ENCODE measurements at regions not wholly inside any gene's neighbourhood (a gene's known extent, or its start where the extent isn't known, plus 50 kb on each side); places are given as distances from the start of the nearest gene placed in this dataset.
A peak's percentile ranks its signal among the peaks of the same experiment; 100 is the strongest.
"Not testable (repeated sequence)": the region's sequence is repeated elsewhere in the genome, so short reads cannot be mapped to it uniquely, and the experiment has no call there.

DNA sequence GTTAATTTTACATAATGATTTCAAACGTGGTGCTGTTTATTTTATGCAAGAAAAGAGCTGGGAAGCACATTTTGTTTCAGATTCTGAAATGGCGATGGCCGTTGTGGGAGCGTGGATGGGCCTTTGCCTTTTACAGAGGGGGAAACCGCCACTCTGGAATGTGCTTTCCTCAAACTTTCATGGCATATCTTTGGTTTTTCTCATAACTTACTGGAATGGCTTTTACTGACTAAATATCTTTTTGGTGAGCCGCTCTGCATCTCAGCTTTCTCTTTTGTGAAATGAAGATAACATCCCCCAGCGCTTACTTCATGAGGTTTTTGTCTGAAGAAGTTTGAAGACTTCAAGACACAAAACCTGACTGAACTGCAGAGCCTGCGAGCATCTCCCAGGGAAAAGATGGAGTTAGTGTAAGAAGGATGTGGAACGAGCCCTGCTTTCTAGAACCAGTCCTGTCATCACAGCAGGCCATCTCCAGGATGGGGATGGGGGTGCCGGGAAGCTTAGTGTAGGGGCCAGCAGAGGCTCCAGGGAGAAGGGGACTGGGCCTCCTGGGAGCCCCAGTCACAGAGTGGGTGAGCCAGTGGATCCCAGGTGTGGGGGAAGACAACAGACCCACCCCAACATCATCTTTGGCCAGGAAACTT, 61.8 kb upstream of the TIAM2 start:
- no peak overlapping the region for H3K4me3 ChIP-seq (ENCODE audit: control insufficient read depth, low read depth, low read length)
- TF ChIP-seq, protein P1, sequence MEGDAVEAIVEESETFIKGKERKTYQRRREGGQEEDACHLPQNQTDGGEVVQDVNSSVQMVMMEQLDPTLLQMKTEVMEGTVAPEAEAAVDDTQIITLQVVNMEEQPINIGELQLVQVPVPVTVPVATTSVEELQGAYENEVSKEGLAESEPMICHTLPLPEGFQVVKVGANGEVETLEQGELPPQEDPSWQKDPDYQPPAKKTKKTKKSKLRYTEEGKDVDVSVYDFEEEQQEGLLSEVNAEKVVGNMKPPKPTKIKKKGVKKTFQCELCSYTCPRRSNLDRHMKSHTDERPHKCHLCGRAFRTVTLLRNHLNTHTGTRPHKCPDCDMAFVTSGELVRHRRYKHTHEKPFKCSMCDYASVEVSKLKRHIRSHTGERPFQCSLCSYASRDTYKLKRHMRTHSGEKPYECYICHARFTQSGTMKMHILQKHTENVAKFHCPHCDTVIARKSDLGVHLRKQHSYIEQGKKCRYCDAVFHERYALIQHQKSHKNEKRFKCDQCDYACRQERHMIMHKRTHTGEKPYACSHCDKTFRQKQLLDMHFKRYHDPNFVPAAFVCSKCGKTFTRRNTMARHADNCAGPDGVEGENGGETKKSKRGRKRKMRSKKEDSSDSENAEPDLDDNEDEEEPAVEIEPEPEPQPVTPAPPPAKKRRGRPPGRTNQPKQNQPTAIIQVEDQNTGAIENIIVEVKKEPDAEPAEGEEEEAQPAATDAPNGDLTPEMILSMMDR (IDR thresholded peaks at IDR 0.05; ENCODE audit: control insufficient read depth, insufficient read depth, low read depth, low read length, missing control alignments): no peak
- DNase-seq (ENCODE audit: low read depth): no peak

DNA sequence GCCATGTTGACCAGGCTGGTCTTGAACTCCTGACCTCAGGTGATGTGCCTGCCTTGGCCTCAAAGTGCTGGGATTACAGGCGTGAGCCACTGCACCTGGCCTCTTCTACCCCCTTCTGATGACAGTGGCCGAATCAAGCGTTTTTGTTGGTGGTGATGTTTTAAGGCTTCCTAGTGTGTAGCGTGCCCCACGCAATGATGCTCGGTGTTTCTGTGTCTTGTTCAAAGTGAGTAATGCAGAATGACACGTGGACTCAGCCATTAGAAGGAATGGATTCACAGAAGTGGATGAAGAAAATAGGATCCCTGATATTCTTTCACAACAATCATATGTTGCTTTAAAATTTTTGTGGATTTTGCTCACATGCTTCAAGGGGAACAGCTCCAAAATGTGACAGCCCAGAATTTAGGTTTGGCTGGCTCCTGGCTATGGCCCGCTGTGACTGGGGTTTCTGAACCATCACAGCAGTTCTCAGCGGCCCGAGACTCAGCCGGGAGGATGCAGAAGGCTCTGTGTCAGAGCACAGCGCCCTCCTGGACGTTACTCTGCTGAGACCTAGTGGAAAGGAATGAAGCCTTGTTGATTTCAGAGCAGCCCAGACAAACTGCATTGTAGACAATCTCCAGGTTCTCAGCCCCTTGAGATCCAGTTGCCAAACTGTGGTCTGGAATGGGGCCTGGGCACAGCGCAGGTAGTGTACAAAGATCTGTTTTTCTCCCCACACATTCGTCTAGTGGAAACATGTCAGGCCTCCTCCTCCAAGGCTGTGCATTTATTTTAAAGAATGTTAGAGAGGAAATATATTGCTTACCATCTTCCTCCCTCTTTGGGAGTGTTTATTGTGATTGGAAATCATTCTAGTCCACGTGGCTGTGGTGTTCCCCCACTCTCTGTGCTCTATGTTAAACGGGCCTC, 57.6 kb upstream of the TIAM2 start:
- H3K4me3 ChIP-seq (ENCODE audit: control insufficient read depth, low read depth, low read length): no peak overlapping the region
- TF ChIP-seq, protein P1 (IDR thresholded peaks at IDR 0.05; ENCODE audit: control insufficient read depth, insufficient read depth, low read depth, low read length, missing control alignments): peak; percentile 31
- DNase-seq (ENCODE audit: low read depth): no peak

DNA sequence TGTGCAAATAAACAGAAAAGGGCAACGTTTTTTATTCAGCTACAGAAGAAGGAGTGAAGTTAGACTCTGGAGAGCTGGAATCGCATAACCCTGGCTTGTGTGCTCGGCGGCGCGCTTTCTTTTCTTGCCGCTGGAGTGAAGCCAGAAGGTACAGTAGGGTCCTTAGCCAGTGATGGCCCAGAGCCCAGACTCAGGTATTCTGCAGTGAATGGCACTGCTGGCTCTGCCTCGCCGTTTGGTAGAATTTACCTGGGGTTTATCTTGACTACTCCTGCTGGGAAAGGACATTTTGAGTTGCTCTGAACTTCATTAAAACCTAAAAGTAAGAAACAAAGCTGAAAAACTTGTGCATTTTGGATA, 56.9 kb upstream of the TIAM2 start:
- TF ChIP-seq, protein P1 (IDR thresholded peaks at IDR 0.05; ENCODE audit: control insufficient read depth, insufficient read depth, low read depth, low read length, missing control alignments): no peak
- DNase-seq (ENCODE audit: low read depth): no peak
- no peak overlapping the region for H3K4me3 ChIP-seq (ENCODE audit: control insufficient read depth, low read depth, low read length)

DNA sequence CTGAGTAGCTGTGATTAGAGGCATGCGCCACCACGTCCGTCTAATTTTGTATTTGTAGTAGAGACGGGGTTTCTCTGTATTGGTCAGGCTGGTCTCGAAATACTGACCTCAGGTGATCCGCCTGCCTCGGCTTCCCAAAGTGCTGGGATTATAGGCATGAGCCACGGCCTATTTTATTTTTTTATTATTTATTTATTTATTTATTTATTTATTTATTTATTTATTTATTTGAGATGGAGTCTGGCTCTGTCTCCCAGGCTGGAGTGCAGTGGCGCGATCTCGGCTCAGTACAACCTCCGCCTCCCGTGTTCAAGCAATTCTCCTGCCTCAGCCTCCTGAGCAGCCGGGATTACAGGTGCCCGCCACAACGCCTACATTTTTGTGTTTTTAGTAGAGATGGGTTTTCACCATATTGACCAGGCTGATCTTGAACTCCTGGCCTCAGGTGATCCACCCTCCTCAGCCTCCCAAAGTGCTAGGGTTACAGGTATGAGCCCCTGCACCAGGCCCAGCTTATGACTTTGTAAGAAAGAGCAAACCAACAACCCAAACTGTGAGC, 56.3 kb upstream of the TIAM2 start:
- H3K4me3 ChIP-seq (ENCODE audit: control insufficient read depth, low read depth, low read length); DNase-seq (ENCODE audit: low read depth): not testable (repeated sequence)

DNA sequence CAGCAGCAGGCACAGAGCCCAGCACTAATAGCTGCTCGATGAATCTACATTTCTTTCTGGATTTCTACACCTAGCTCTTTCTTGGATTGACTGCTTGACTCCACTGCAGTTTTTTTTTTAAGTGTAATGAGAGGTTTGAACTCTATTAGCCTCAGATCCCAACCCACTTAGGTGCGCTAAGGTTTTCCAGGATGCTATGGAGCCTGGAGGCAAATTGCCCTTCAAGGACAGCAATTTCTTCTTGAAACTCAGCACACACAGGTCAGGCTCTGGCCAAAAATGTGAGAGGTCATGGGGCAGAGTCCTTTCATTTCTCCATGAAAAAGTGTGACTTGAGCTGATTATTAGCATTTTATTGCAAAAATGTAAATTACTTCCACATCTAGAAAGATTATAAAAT, 52.3 kb upstream of the TIAM2 start:
- no peak overlapping the region for H3K4me3 ChIP-seq (ENCODE audit: control insufficient read depth, low read depth, low read length)
- TF ChIP-seq, protein P1 (IDR thresholded peaks at IDR 0.05; ENCODE audit: control insufficient read depth, insufficient read depth, low read depth, low read length, missing control alignments): no peak
- no peak for DNase-seq (ENCODE audit: low read depth)

DNA sequence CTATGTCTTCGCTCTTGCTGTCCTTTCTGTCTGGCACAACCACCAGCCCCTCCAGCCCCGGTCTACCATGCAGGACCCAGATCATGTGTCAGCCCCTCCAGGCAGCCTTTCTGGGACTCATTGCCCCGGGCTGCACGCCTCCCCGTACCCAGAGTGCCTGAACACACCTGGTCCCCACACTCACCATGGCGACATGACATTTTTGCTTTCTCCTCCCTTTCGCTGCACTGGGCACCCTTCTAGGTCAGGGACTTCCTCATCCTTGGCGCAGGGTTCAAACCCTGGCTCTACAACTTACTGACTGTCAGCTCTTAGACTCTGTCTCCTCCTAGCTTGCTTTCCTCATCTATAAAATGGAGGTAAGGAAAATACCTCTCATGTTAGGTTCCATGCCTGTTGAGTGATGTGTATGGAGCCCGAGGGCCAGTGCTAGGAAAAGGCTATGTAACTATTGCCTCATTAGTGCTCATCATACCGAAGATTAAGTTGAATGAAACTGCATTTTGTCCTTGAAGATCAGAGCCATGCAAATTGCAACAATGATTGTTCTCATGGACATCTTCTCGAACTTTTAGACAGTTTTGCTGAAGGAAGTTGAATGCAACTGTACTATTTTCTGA, 49.7 kb upstream of the TIAM2 start:
- TF ChIP-seq, protein P1 (IDR thresholded peaks at IDR 0.05; ENCODE audit: control insufficient read depth, insufficient read depth, low read depth, low read length, missing control alignments): no peak
- DNase-seq (ENCODE audit: low read depth): no peak

More for the DNA sequence above, 49.7 kb upstream of the TIAM2 start:
- no peak overlapping the region for H3K4me3 ChIP-seq (ENCODE audit: control insufficient read depth, low read depth, low read length)
